Uterus (tissue), 2 donors: ENCODE measurements at regions not wholly inside any gene's neighbourhood (a gene's known extent, or its start where the extent isn't known, plus 50 kb on each side); places are given as distances from the start of the nearest gene placed in this dataset.

Experiments used
- POLR2A ChIP-seq, 2 donors: fragments of 450-650 bp; IDR thresholded peaks; one replicate each; pipeline ENCODE4 v1.6.1; 2016; ENCODE audit warnings: antibody characterized with exemption in 2 of 2, mild to moderate bottlenecking in 1 of 2, moderate library complexity in 1 of 2
- TF ChIP-seq, protein P1 (sequence below), 4 experiments: fragments of 200-600 bp in 2 of 4; fragments of 450-650 bp in 2 of 4; sonication (generic) in 2 of 4; IDR thresholded peaks; one replicate each; pipeline ENCODE4 v1.5.1; 2016 to 2019; ENCODE audit warnings: antibody characterized with exemption in 4 of 4, mild to moderate bottlenecking in 2 of 4, moderate library complexity in 1 of 4

DNA sequence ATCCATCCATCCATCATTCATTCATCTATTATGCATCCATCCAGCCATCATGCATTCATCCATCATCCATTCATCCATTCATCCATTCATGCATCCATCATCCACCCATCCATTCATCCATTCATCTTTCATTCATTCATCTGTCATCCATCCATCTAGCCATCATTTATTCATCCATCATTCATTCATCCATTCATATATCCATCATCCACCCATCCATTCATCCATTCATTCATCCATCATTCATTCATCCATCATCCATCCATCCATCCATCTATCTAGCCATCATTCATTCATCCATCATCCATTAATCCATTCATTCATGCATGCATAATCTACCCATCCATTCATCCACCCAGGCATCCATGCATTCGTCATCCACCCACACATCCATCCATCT lies 1450.3 kb downstream of the TBC1D22A start:
- TF ChIP-seq, protein P1, sequence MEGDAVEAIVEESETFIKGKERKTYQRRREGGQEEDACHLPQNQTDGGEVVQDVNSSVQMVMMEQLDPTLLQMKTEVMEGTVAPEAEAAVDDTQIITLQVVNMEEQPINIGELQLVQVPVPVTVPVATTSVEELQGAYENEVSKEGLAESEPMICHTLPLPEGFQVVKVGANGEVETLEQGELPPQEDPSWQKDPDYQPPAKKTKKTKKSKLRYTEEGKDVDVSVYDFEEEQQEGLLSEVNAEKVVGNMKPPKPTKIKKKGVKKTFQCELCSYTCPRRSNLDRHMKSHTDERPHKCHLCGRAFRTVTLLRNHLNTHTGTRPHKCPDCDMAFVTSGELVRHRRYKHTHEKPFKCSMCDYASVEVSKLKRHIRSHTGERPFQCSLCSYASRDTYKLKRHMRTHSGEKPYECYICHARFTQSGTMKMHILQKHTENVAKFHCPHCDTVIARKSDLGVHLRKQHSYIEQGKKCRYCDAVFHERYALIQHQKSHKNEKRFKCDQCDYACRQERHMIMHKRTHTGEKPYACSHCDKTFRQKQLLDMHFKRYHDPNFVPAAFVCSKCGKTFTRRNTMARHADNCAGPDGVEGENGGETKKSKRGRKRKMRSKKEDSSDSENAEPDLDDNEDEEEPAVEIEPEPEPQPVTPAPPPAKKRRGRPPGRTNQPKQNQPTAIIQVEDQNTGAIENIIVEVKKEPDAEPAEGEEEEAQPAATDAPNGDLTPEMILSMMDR (IDR thresholded peaks at IDR 0.05): no peak
- no peak for TF ChIP-seq POLR2A (IDR thresholded peaks at IDR 0.05)
